SK-N-SH treated with all-trans-retinoic acid at 6 μM for 48 hours (cell line): ENCODE measurements at regions not wholly inside any gene's neighbourhood (a gene's known extent, or its start where the extent isn't known, plus 50 kb on each side); places are given as distances from the start of the nearest gene placed in this dataset.
"Not testable (repeated sequence)": the region's sequence is repeated elsewhere in the genome, so short reads cannot be mapped to it uniquely, and the experiment has no call there.

Source experiments
- ESRRG ChIP-seq: fragments of 250-450 bp; sonication (Bioruptor Pico); IDR thresholded peaks from 2 replicates; pipeline ENCODE4 v1.6.1; 2021; ENCODE audit warnings: mild to moderate bottlenecking
- OSR1 ChIP-seq: fragments of 250-450 bp; sonication (Bioruptor Pico); IDR thresholded peaks from 2 replicates; pipeline ENCODE4 v1.8.0; 2022; ENCODE audit warnings: moderate library complexity, mild to moderate bottlenecking, inconsistent platforms
- PPARA ChIP-seq: fragments of 250-450 bp; sonication (Bioruptor Pico); IDR thresholded peaks from 2 replicates; pipeline ENCODE4 v1.5.0; 2020; ENCODE audit warnings: mild to moderate bottlenecking, borderline replicate concordance
- RARB ChIP-seq: fragments of 250-450 bp; sonication (Bioruptor Pico); IDR thresholded peaks from 2 replicates; pipeline ENCODE4 v1.8.0; 2021; ENCODE audit warnings: mild to moderate bottlenecking, moderate library complexity
- TOX ChIP-seq: fragments of 250-450 bp; sonication (Bioruptor Pico); IDR thresholded peaks from 2 replicates; pipeline ENCODE4 v1.8.0; 2021; ENCODE audit warnings: mild to moderate bottlenecking, moderate library complexity, borderline replicate concordance

GRCh38 chr15:22137572-22137971 is 57.2 kb downstream of the OR4M2 start:
- not testable (repeated sequence) for TF ChIP-seq OSR1, RARB, TOX, ESRRG, PPARA (CRISPR knock-in tag)
